IMR-90 (cell line): ENCODE measurements at regions not wholly inside any gene's neighbourhood (a gene's known extent, or its start where the extent isn't known, plus 50 kb on each side); places are given as distances from the start of the nearest gene placed in this dataset.
A peak's percentile ranks its signal among the peaks of the same experiment; 100 is the strongest.
"Not testable (repeated sequence)": the region's sequence is repeated elsewhere in the genome, so short reads cannot be mapped to it uniquely, and the experiment has no call there.

Experiments used
- ATAC-seq: fragments of 200-7000 bp; cut with Tn5 transposase; 2 replicates; pipeline ENCODE4 v1.9.1; 2020; ENCODE audit warnings: low read depth, mild to moderate bottlenecking, moderate library complexity
- BruUV-seq: library from RNA; stranded (reverse); fragments of 400-500 nt; replicated peaks from 2 replicates; lab custom pipeline; 2021; lab: Mats Ljungman, UMichigan
- CTCF ChIA-PET: fragments of 300-600 bp; formaldehyde crosslinking; extraction: SDS; loops from one replicate; lab custom pipeline; 2021; ENCODE audit warnings: antibody characterized with exemption; lab: Yijun Ruan, JAX
- POLR2A ChIA-PET: fragments of 300-600 bp; sonication (Branson Sonifier 250); formaldehyde crosslinking; loops from one replicate; lab custom pipeline; 2022; ENCODE audit warnings: antibody characterized with exemption; ENCODE audit not compliant: unreplicated experiment; lab: Charles Lee
- DNase-seq: peaks from one replicate; pipeline ENCODE4 v3.0.0; 2013
- H2AFZ ChIP-seq: replicated peaks from 2 replicates; pipeline ENCODE3; 2013; ENCODE audit warnings: low read length, mild to moderate bottlenecking; ENCODE audit not compliant: poor library complexity
- H2AK5ac ChIP-seq: 2 replicates; pipeline ENCODE4 v1.6.1; 2013; ENCODE audit warnings: low read depth, low read length, inconsistent platforms
- H2AK9ac ChIP-seq: replicated peaks from 2 replicates; pipeline ENCODE3; 2013; ENCODE audit warnings: mild to moderate bottlenecking, low read depth, low read length, moderate library complexity; ENCODE audit not compliant: poor library complexity
- H2BK120ac ChIP-seq: 2 replicates; pipeline ENCODE4 v1.6.1; 2013; ENCODE audit warnings: low read depth, low read length, inconsistent platforms
- H2BK15ac ChIP-seq: 3 replicates; pipeline ENCODE4 v1.6.1; 2013; ENCODE audit warnings: low read depth, low read length, inconsistent platforms
- H2BK20ac ChIP-seq: 2 replicates; pipeline ENCODE4 v1.6.1; 2013; ENCODE audit warnings: low read depth, mild to moderate bottlenecking, inconsistent platforms, low read length, moderate library complexity
- H2BK5ac ChIP-seq: 2 replicates; pipeline ENCODE4 v1.6.1; 2013; ENCODE audit warnings: mild to moderate bottlenecking, low read depth, low read length, inconsistent platforms; ENCODE audit not compliant: poor library complexity, severe bottlenecking
- H3K14ac ChIP-seq: replicated peaks from 2 replicates; pipeline ENCODE4 v1.6.1; 2013; ENCODE audit warnings: low read depth, low read length, inconsistent platforms
- H3K18ac ChIP-seq: 2 replicates; pipeline ENCODE4 v1.6.1; 2013; ENCODE audit warnings: low read depth, low read length, control low read depth
- H3K23ac ChIP-seq: 2 replicates; pipeline ENCODE4 v1.6.1; 2013; ENCODE audit warnings: low read depth, low read length, inconsistent platforms
- H3K27ac ChIP-seq: 2 replicates; pipeline ENCODE4 v1.5.1; 2013; ENCODE audit warnings: mild to moderate bottlenecking, control low read depth, low read length; ENCODE audit not compliant: insufficient read depth
- H3K27me3 ChIP-seq: 2 replicates; pipeline ENCODE4 v1.6.1; 2013; ENCODE audit warnings: low read length; ENCODE audit not compliant: control insufficient read depth, insufficient read depth
- H3K36me3 ChIP-seq: 2 replicates; pipeline ENCODE4 v1.6.1; 2013; ENCODE audit warnings: low read length, mixed read lengths; ENCODE audit not compliant: control insufficient read depth, insufficient read depth
- H3K4ac ChIP-seq: 2 replicates; pipeline ENCODE4 v1.6.1; 2013; ENCODE audit warnings: low read depth, low read length, inconsistent platforms
- H3K4me1 ChIP-seq: 2 replicates; pipeline ENCODE4 v1.6.1; 2013; ENCODE audit warnings: low read length, mixed read lengths; ENCODE audit not compliant: control insufficient read depth, insufficient read depth
- H3K4me2 ChIP-seq: 2 replicates; pipeline ENCODE4 v1.6.1; 2013; ENCODE audit warnings: low read depth, mild to moderate bottlenecking, control low read depth, low read length, moderate library complexity
- H3K4me3 ChIP-seq: 2 replicates; pipeline ENCODE4 v1.5.1; 2013; ENCODE audit warnings: low read depth, mild to moderate bottlenecking, control low read depth, low read length, moderate library complexity; ENCODE audit not compliant: insufficient read depth
- H3K56ac ChIP-seq: 2 replicates; pipeline ENCODE4 v1.6.1; 2013; ENCODE audit warnings: low read length, inconsistent platforms; ENCODE audit not compliant: insufficient read depth; ENCODE audit errors: extremely low read depth
- H3K79me1 ChIP-seq, 2 experiments: 2 replicates each; pipeline ENCODE4 v1.6.1; 2013; ENCODE audit warnings: low read length in 2 of 2, inconsistent platforms in 1 of 2, low read depth in 1 of 2
- H3K9ac ChIP-seq: 2 replicates; pipeline ENCODE4 v1.6.1; 2013; ENCODE audit warnings: low read depth, low read length, control low read depth
- H3K9me1 ChIP-seq: 2 replicates; pipeline ENCODE4 v1.6.1; 2013; ENCODE audit warnings: low read length, inconsistent platforms; ENCODE audit not compliant: insufficient read depth
- H3K9me3 ChIP-seq: 2 replicates; pipeline ENCODE4 v1.6.1; 2013; ENCODE audit warnings: low read length; ENCODE audit not compliant: control insufficient read depth, insufficient read depth
- H4K20me1 ChIP-seq: 2 replicates; pipeline ENCODE4 v1.6.1; 2013; ENCODE audit warnings: low read length, inconsistent platforms; ENCODE audit not compliant: insufficient read depth
- H4K5ac ChIP-seq: 2 replicates; pipeline ENCODE4 v1.6.1; 2013; ENCODE audit warnings: mild to moderate bottlenecking, low read depth, low read length, control low read depth
- H4K8ac ChIP-seq, 2 experiments: 2 replicates each; pipeline ENCODE4 v1.6.1; 2013; ENCODE audit warnings: low read depth in 2 of 2, low read length in 2 of 2, control low read depth in 1 of 2, inconsistent platforms in 1 of 2
- H4K91ac ChIP-seq: 2 replicates; pipeline ENCODE4 v1.6.1; 2013; ENCODE audit warnings: low read depth, low read length, inconsistent platforms; ENCODE audit not compliant: insufficient read depth
- BHLHE40 ChIP-seq: fragments of 150-350 bp; IDR thresholded peaks from 2 replicates; pipeline ENCODE4 v1.6.1; 2016; ENCODE audit warnings: mild to moderate bottlenecking, low read depth, low read length
- CEBPB ChIP-seq: IDR thresholded peaks from 2 replicates; pipeline ENCODE4 v1.6.1; 2012; ENCODE audit warnings: low read depth, low read length, improper control_type of control experiment
- MAZ ChIP-seq: IDR thresholded peaks from 2 replicates; pipeline ENCODE4 v1.6.1; 2012; ENCODE audit warnings: low read depth, mild to moderate bottlenecking, low read length, improper control_type of control experiment, moderate library complexity, borderline replicate concordance
- MXI1 ChIP-seq: IDR thresholded peaks from 2 replicates; pipeline ENCODE4 v1.6.1; 2012; ENCODE audit warnings: low read depth, mild to moderate bottlenecking, low read length, moderate library complexity, borderline replicate concordance
- RCOR1 ChIP-seq: IDR thresholded peaks from 2 replicates; pipeline ENCODE4 v1.6.1; 2012; ENCODE audit warnings: mild to moderate bottlenecking, low read length, improper control_type of control experiment; ENCODE audit not compliant: insufficient replicate concordance
- WGBS, 2 experiments: methylation state at CpG; one replicate each; pipeline versions ENCODE4 v1.1.5 to v1.1.7; 2013; ENCODE audit warnings: missing lambda C conversion rate in 2 of 2; ENCODE audit not compliant: insufficient read length in 1 of 2; ENCODE audit errors: extremely low coverage in 2 of 2; 5-methylcytosine and 5-hydroxymethylcytosine counted together
- dilution Hi-C: fragments of 300-500 bp; cut with HindIII; formaldehyde crosslinking; loops from one replicate; pipeline ENCODE4 v1.14.3; 2018; ENCODE audit warnings: low sequenced_read_pairs; ENCODE audit not compliant: unreplicated experiment
- in situ Hi-C: fragments of 300-500 bp; cut with MboI; formaldehyde crosslinking; loops from 3 replicates; pipeline ENCODE4 v1.14.3; 2019; ENCODE audit warnings: low sequenced_read_pairs, inconsistent platforms, mixed read lengths
- intact Hi-C: fragments of 100-400 bp; cut with micrococcal nuclease; formaldehyde crosslinking; loops from 2 replicates; pipeline ENCODE4 v1.10.0; 2022

DNA sequence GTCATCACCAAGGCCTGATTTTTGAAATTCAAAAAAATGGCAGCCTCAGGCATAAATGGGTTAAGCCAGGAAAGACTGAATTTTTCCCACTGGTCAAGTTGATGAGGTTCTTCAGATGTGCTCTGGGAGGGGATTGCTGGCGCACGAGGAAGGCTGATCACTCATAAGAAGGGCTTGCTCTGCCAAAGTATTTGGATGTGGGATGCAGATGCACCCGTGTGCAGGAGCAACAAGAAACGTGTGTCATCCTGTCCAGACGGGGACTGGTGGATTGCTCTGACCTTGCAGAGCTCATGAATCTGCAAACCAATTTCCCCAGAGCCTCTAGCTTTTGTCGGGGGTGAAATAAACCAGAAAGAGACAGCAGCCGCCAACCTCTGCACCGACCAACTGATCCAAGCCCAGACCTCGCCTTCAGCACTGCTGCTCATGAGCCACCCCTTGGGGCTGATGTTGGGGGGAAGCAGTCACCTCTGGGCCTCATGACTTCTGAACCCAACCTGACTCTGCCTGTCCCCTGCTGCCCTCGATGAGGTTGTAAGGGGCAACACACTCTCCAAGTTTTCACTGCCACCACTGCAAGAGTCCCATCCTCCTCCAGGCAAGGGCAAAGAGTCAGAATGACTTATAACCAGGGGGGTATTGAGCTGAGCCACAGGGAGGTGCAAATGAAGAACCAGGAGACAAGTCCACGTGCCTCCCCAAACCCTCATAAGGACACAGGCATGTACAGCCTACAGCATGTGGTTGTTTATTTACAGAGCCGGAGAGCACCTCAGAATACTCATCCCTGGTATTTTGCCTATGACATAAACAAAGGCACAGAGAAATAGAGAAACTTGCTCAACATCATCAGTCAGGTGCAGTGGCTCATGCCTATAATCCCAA, 452.0 kb downstream of the SOX9 start:
- peak overlapping the region; percentile 27; the same call in 1 of the 2 replicates for H2AK5ac ChIP-seq
- no TSS peak for BruUV-seq
- H3K9me3 ChIP-seq = no peaks in the 10 kb centered on the region
- ChIA-PET POLR2A (no interaction called here), CTCF (interaction anchor here (1.0 kb wide), 1 partner anchor 13 kb away, joined by 3 read pairs; no protein-coding TSS in a partner anchor)
- H3K9ac ChIP-seq = no peak overlapping the region
- H2BK20ac ChIP-seq = no peak overlapping the region
- no peaks in the 10 kb centered on the region for H3K27me3 ChIP-seq
- no peaks in the 10 kb centered on the region for H3K36me3 ChIP-seq
- H4K20me1 ChIP-seq = peaks cover 30% of the 10 kb centered on the region
- no peak overlapping the region for H3K23ac ChIP-seq
- H3K9me1 ChIP-seq = peaks cover 19% of the 10 kb centered on the region
- no peak overlapping the region for H2BK5ac ChIP-seq
- 0 out of 2 replicates have a peak overlapping the region, but pooled peaks have one; percentile 9 for H4K91ac ChIP-seq
- peaks cover 20% of the 10 kb centered on the region for H3K4me1 ChIP-seq
- no peak overlapping the region for H3K18ac ChIP-seq
- no peak overlapping the region for H3K4me2 ChIP-seq
- intact Hi-C loops = no loop called here
- no peak overlapping the region for H3K56ac ChIP-seq
- H4K8ac ChIP-seq = no peak overlapping the region
- 0 out of 2 replicates have a peak overlapping the region, but pooled peaks have one; percentile 30 for H2BK120ac ChIP-seq
- no peak overlapping the region for H2AK9ac ChIP-seq
- dilution Hi-C loops = no loop called here
- peaks cover 36 to 76% of the 10 kb centered on the region in 2 experiments for H3K79me1 ChIP-seq
- no peak overlapping the region for H4K5ac ChIP-seq
- H3K14ac ChIP-seq = no peak overlapping the region
- H3K27ac ChIP-seq = no peak overlapping the region
- ATAC-seq (peak; percentile 67), DNase-seq (peak; percentile 70)
- WGBS, 2 experiments = 38% methylated on average over 2 of the region's 12 CpGs; no CpG with 5 or more reads in 1 of the 2 experiments
- in situ Hi-C loops = loop anchor here (10.0 to 25.0 kb wide), 2 partner anchors 142 to 414 kb away; no protein-coding TSS in a partner anchor
- H3K4me3 ChIP-seq = no peak overlapping the region
- H3K4ac ChIP-seq = 0 out of 2 replicates have a peak overlapping the region, but pooled peaks have one; percentile 23
- H2AFZ ChIP-seq = peak overlapping the region; percentile 8
- TF ChIP-seq MAZ (no peak), RCOR1 (peak; percentile 92), BHLHE40 (peak; percentile 76), CEBPB (peak; percentile 63), MXI1 (0 out of 2 replicates have a peak, but pooled peaks have one; percentile 32)
- peak overlapping the region; percentile 6; the same call in 1 of the 3 replicates for H2BK15ac ChIP-seq

DNA sequence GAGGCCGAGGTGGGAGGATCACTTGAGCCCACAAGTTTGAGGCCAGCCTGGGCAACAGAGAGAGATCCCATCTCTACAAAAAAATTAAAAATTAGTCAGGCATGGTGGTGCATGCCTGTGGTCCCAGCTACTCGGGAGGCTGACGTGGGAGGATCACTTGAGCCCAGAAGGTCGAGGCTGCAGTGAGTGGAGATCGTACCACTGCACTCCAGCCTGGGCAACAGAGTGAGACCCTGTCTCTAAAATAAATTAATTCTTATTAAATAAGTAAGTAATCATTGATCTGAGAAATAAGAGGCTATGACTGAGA, 452.6 kb downstream of the SOX9 start:
- H3K18ac ChIP-seq, H2AFZ ChIP-seq, intact Hi-C loops, H3K27me3 ChIP-seq, H2AK5ac ChIP-seq, H3K56ac ChIP-seq, H2BK15ac ChIP-seq, H3K9me3 ChIP-seq, H3K4me2 ChIP-seq, H2BK120ac ChIP-seq, H2BK5ac ChIP-seq, ATAC-seq, H3K36me3 ChIP-seq, DNase-seq, H2AK9ac ChIP-seq, H3K4ac ChIP-seq, H4K8ac ChIP-seq, H3K27ac ChIP-seq, H3K23ac ChIP-seq, H4K91ac ChIP-seq, H3K9ac ChIP-seq, dilution Hi-C loops, BruUV-seq, H2BK20ac ChIP-seq, H3K4me3 ChIP-seq, H3K14ac ChIP-seq, H4K5ac ChIP-seq, POLR2A ChIA-PET: not testable (repeated sequence)
- H4K20me1 ChIP-seq = peaks cover 30% of the 10 kb centered on the region
- peaks cover 20% of the 10 kb centered on the region for H3K4me1 ChIP-seq
- CTCF ChIA-PET = interaction anchor here (1.0 kb wide), 1 partner anchor 14 kb away, joined by 3 read pairs; no protein-coding TSS in a partner anchor
- in situ Hi-C loops = loop anchor here (10.0 to 25.0 kb wide), 2 partner anchors 141 to 414 kb away; no protein-coding TSS in a partner anchor
- peaks cover 19% of the 10 kb centered on the region for H3K9me1 ChIP-seq
- WGBS, 2 experiments = no CpG with 5 or more reads among the region's 5 CpGs
- peaks cover 36 to 72% of the 10 kb centered on the region in 2 experiments for H3K79me1 ChIP-seq
